CD4-positive, alpha-beta memory T cell (primary cell): ENCODE measurements at regions not wholly inside any gene's neighbourhood (a gene's known extent, or its start where the extent isn't known, plus 50 kb on each side); places are given as distances from the start of the nearest gene placed in this dataset.

Experiments used
- CTCF ChIA-PET: fragments of 350-600 bp; sonication (Branson Sonifier 250); formaldehyde crosslinking; loops from one replicate; lab custom pipeline; 2021; ENCODE audit warnings: inconsistent platforms; ENCODE audit not compliant: partially characterized antibody; lab: Charles Lee
- POLR2A ChIA-PET: fragments of 350-600 bp; sonication (Branson Sonifier 250); formaldehyde crosslinking; loops from one replicate; lab custom pipeline; 2021; ENCODE audit not compliant: partially characterized antibody; lab: Charles Lee
- DNase-seq, 5 donors: peaks; one replicate each; pipeline versions ENCODE4 v3.0.0 to v3.0.0-alpha.2; 2020 to 2022; ENCODE audit warnings: mixed read lengths in 1 of 5
- H3K27ac ChIP-seq: one replicate; pipeline ENCODE4 v1.7.0; 2013; ENCODE audit warnings: low read depth, low read length
- H3K27me3 ChIP-seq: 2 replicates; pipeline ENCODE4 v1.7.0; 2013; ENCODE audit warnings: mild to moderate bottlenecking, low read length, moderate library complexity; ENCODE audit not compliant: insufficient read depth
- H3K36me3 ChIP-seq: 2 replicates; pipeline ENCODE4 v1.7.0; 2013; ENCODE audit warnings: mild to moderate bottlenecking, low read length, moderate library complexity; ENCODE audit not compliant: insufficient read depth
- H3K4me1 ChIP-seq: 2 replicates; pipeline ENCODE4 v1.7.0; 2013; ENCODE audit warnings: mild to moderate bottlenecking, low read length, moderate library complexity; ENCODE audit not compliant: insufficient read depth
- H3K4me3 ChIP-seq, 2 donors: one replicate each; pipeline ENCODE4 v1.7.0; 2013; ENCODE audit warnings: low read length in 2 of 2, mild to moderate bottlenecking in 1 of 2
- H3K9me3 ChIP-seq, 2 donors: one replicate each; pipeline ENCODE4 v1.7.0; 2013; ENCODE audit warnings: low read length in 2 of 2, control low read depth in 1 of 2; ENCODE audit not compliant: control insufficient read depth in 1 of 2
- H3K27ac Mint-ChIP-seq, 7 donors: one replicate each; pipeline ENCODE4 v1.8.0; 2020 to 2021; ENCODE audit warnings: mixed read lengths in 7 of 7, mild to moderate bottlenecking in 6 of 7, inconsistent platforms in 3 of 7, moderate library complexity in 3 of 7
- H3K27me3 Mint-ChIP-seq, 2 donors: one replicate each; pipeline ENCODE4 v1.8.0; 2020 to 2021; ENCODE audit warnings: mixed read lengths in 2 of 2
- H3K36me3 Mint-ChIP-seq, 2 donors: one replicate each; pipeline ENCODE4 v1.8.0; 2020 to 2021; ENCODE audit warnings: mixed read lengths in 2 of 2, inconsistent platforms in 1 of 2, mild to moderate bottlenecking in 1 of 2
- H3K4me1 Mint-ChIP-seq, 4 donors: one replicate each; pipeline ENCODE4 v1.8.0; 2020 to 2021; ENCODE audit warnings: mixed read lengths in 4 of 4, mild to moderate bottlenecking in 1 of 4
- H3K4me3 Mint-ChIP-seq, 8 donors: one replicate each; pipeline ENCODE4 v1.8.0; 2020 to 2021; ENCODE audit warnings: mixed read lengths in 8 of 8, mild to moderate bottlenecking in 7 of 8, moderate library complexity in 6 of 8, inconsistent platforms in 3 of 8
- H3K9me3 Mint-ChIP-seq, 8 donors: one replicate each; pipeline ENCODE4 v1.8.0; 2020 to 2021; ENCODE audit warnings: mixed read lengths in 8 of 8, mild to moderate bottlenecking in 5 of 8, inconsistent platforms in 3 of 8, moderate library complexity in 1 of 8
- intact Hi-C: fragments of 100-400 bp; cut with micrococcal nuclease; formaldehyde crosslinking; loops from one replicate; pipeline ENCODE4 v1.15.1; 2023

GRCh38 chr12:113726254-113726819 is 239.8 kb downstream of the RBM19 start:
- CTCF ChIA-PET, result no interaction called here
- H3K27me3 Mint-ChIP-seq, result peaks cover 7 to 8% of the 10 kb centered on the region in 2 donors

DNA sequence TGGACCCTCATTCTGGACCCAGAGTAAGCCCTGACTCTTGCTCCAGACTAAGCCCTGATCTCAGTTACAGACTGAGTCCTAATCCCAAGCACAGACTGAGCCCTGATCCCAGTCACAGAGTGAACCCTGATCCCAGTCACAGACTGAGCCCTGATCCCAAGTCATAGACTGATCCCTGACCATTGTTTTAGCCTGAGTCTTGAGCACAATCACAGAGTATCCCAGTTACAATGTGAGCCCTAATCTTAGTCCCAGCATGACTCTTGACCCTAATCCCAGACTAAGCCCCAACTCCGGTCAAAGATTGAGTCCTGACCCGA is 240.6 kb downstream of the RBM19 start:
- Mint-ChIP-seq H3K27me3 (peaks cover 7 to 8% of the 10 kb centered on the region in 2 donors), H3K9me3 (peaks cover 0 to 6% (median 2%) of the 10 kb centered on the region in 8 donors), H3K36me3 (no peaks in the 10 kb centered on the region), H3K4me1 (no peaks in the 10 kb centered on the region), H3K4me3 (no peak overlapping the region), H3K27ac (no peak overlapping the region)
- Histone ChIP-seq H3K4me1 (no peaks in the 10 kb centered on the region), H3K4me3 (no peak overlapping the region), H3K9me3 (no peaks in the 10 kb centered on the region), H3K27me3 (no peaks in the 10 kb centered on the region), H3K36me3 (no peaks in the 10 kb centered on the region), H3K27ac (no peak overlapping the region)
- intact Hi-C loops, result no loop called here
- ChIA-PET CTCF (no interaction called here), POLR2A (no interaction called here)
- no peak for DNase-seq

More at GRCh38 chr12:113726254-113726819, 239.8 kb downstream of the RBM19 start:
- no peak overlapping the region for H3K27ac Mint-ChIP-seq
- DNase-seq, result no peak
- H3K27me3 ChIP-seq, result no peaks in the 10 kb centered on the region
- no peaks in the 10 kb centered on the region for H3K4me1 Mint-ChIP-seq
- no peak overlapping the region for H3K4me3 ChIP-seq
- no peaks in the 10 kb centered on the region for H3K36me3 Mint-ChIP-seq
- H3K9me3 ChIP-seq, result no peaks in the 10 kb centered on the region
- H3K4me3 Mint-ChIP-seq, result no peak overlapping the region
- peaks cover 0 to 6% (median 2%) of the 10 kb centered on the region in 8 donors for H3K9me3 Mint-ChIP-seq
- no peaks in the 10 kb centered on the region for H3K4me1 ChIP-seq
- H3K27ac ChIP-seq, result no peak overlapping the region
- intact Hi-C loops, result no loop called here
- POLR2A ChIA-PET, result no interaction called here
- H3K36me3 ChIP-seq, result no peaks in the 10 kb centered on the region

GRCh38 chr12:113724794-113725556 is 241.2 kb downstream of the RBM19 start:
- no peak overlapping the region for H3K4me3 Mint-ChIP-seq
- no peaks in the 10 kb centered on the region for H3K4me1 ChIP-seq
- intact Hi-C loops, result no loop called here
- no peaks in the 10 kb centered on the region for H3K9me3 ChIP-seq
- no peaks in the 10 kb centered on the region for H3K36me3 ChIP-seq
- no peak overlapping the region for H3K27ac ChIP-seq
- H3K4me1 Mint-ChIP-seq, result no peaks in the 10 kb centered on the region
- no peaks in the 10 kb centered on the region for H3K36me3 Mint-ChIP-seq
- H3K27ac Mint-ChIP-seq, result no peak overlapping the region
- ChIA-PET CTCF (no interaction called here), POLR2A (no interaction called here)
- H3K27me3 Mint-ChIP-seq, result peaks cover 3 to 5% of the 10 kb centered on the region in 2 donors
- H3K9me3 Mint-ChIP-seq, result peaks cover 0 to 6% (median 2%) of the 10 kb centered on the region in 8 donors
- no peak for DNase-seq
- no peaks in the 10 kb centered on the region for H3K27me3 ChIP-seq
- no peak overlapping the region for H3K4me3 ChIP-seq

DNA sequence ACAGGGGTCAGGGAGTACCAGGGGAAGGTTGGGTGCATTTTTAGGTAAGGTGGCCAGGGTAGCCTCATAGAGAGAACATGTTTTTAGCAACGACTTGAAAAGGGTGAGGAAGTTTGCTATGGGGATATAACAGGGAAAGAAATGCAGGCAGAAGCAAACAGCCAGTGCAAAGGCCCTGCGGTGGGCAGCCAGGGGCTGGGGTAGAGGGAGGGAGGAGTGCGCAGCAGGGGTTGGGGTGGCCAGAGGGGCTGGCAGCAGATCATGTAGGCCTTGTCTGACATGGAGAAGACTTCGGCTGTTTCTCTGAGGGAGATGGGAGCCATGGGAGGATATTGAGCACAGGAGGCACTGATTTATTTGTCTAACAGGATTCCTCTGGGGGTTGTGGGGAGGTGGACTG is 242.5 kb downstream of the RBM19 start:
- Mint-ChIP-seq H3K4me3 (no peak overlapping the region), H3K27ac (no peak overlapping the region), H3K9me3 (peaks cover 0 to 6% (median 1%) of the 10 kb centered on the region in 8 donors), H3K4me1 (no peaks in the 10 kb centered on the region), H3K27me3 (peaks cover 0 to 5% of the 10 kb centered on the region in 2 donors), H3K36me3 (no peaks in the 10 kb centered on the region)
- Histone ChIP-seq H3K27me3 (no peaks in the 10 kb centered on the region), H3K9me3 (no peaks in the 10 kb centered on the region), H3K4me1 (no peaks in the 10 kb centered on the region), H3K4me3 (no peak overlapping the region), H3K36me3 (no peaks in the 10 kb centered on the region), H3K27ac (no peak overlapping the region)
- intact Hi-C loops, result no loop called here
- no peak for DNase-seq
- ChIA-PET POLR2A (no interaction called here), CTCF (no interaction called here)

DNA sequence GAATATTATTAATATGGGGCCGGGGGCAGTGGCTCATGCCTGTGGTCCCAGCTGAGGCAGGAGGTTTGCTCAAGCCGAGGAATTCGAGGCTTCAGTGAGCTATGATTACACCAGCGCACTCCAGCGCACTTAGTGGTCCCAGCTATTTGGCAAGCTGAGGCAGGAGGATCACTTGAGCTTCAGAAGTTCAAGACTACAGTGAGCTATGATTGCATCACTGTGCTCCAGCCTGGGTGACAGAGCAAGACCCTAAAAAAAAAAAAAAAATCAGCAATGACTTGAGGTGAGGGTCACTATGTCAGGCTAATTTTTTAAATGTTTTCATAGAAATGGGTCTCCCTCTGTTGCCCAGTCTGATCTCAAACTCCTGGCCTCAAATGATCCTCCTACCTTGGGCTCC is 243.4 kb downstream of the RBM19 start:
- ChIA-PET POLR2A (no interaction called here), CTCF (no interaction called here)
- Histone ChIP-seq H3K9me3 (no peaks in the 10 kb centered on the region), H3K27ac (no peak overlapping the region), H3K4me1 (no peaks in the 10 kb centered on the region), H3K27me3 (no peaks in the 10 kb centered on the region), H3K36me3 (no peaks in the 10 kb centered on the region), H3K4me3 (no peak overlapping the region)
- Mint-ChIP-seq H3K27ac (no peak overlapping the region), H3K36me3 (no peaks in the 10 kb centered on the region), H3K9me3 (peaks cover 0 to 6% (median 1%) of the 10 kb centered on the region in 8 donors), H3K4me1 (no peaks in the 10 kb centered on the region), H3K27me3 (peaks cover 0 to 5% of the 10 kb centered on the region in 2 donors), H3K4me3 (no peak overlapping the region)
- intact Hi-C loops, result no loop called here
- no peak for DNase-seq

DNA sequence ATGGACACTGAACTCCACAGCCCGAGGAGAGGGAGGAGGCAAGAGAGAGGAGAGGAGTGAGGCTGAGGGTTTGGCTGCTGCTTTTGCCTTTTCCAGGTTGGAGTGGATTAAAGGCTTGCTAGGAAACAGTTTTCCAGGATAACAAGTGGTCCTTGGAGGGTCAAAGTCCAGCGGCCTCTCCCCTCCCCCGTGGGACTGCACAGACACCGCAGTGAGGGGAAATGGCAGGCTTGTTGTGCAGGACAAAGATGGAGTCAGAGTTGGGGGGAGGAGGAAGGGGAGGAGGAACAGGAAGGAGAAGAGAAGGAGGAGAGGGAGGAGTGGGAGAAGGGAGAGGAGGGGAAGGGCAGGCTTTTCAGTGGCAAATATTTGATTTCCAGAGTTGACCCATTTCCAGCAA is 245.5 kb downstream of the RBM19 start:
- POLR2A ChIA-PET, result no interaction called here
- no peak overlapping the region for H3K27ac Mint-ChIP-seq

DNA sequence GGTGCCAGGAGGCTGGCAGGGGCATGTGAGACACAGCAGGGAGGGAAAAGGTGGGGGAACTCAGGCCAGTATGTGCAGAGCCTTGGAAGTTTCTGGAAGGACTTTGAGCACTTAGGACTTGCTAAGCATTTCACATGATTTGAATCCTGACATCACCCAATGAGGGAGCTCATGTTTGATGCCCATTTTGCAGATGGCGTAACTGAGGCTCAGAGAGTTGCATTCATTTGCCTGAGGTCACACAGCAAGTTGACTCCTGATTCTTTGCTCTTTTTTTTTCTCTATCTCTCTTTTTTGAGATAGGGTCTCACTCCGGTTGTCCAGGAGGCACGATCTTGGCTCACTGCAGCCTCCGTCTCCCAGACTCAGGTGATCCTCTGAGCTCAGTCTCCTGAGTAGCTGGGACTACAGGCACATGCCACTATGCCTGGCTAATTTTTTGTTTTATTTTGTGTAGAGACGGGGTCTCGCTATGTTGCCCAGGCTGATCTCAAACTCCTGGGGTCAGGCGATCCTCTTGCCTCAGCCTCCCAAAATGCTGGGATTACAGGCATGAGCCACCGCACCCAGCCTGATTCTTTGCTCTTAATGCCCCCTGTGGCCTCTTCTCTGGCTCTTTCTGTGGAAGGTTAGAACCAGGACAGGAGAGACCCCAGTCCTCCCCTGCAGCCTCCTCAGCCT is 246.1 kb downstream of the RBM19 start:
- H3K9me3 Mint-ChIP-seq, result peaks cover 0 to 3% (median 0%) of the 10 kb centered on the region in 8 donors
- ChIA-PET POLR2A (no interaction called here), CTCF (interaction anchor here (1.6 kb wide), 1 partner anchor 15 kb away, joined by 5 read pairs; no protein-coding TSS in a partner anchor)
- Histone ChIP-seq H3K27ac (no peak overlapping the region), H3K4me1 (no peaks in the 10 kb centered on the region), H3K36me3 (no peaks in the 10 kb centered on the region), H3K9me3 (no peaks in the 10 kb centered on the region), H3K27me3 (no peaks in the 10 kb centered on the region), H3K4me3 (no peak overlapping the region)
- no peaks in the 10 kb centered on the region for H3K36me3 Mint-ChIP-seq
- no peak overlapping the region for H3K4me3 Mint-ChIP-seq
- no peaks in the 10 kb centered on the region for H3K4me1 Mint-ChIP-seq
- H3K27ac Mint-ChIP-seq, result no peak overlapping the region
- no peak for DNase-seq
- intact Hi-C loops, result no loop called here
- peaks cover 0 to 5% of the 10 kb centered on the region in 2 donors for H3K27me3 Mint-ChIP-seq

More for the DNA sequence above, 245.5 kb downstream of the RBM19 start:
- peaks cover 0 to 3% (median 0%) of the 10 kb centered on the region in 8 donors for H3K9me3 Mint-ChIP-seq
- Histone ChIP-seq H3K4me3 (no peak overlapping the region), H3K27ac (no peak overlapping the region), H3K4me1 (no peaks in the 10 kb centered on the region), H3K9me3 (no peaks in the 10 kb centered on the region), H3K27me3 (no peaks in the 10 kb centered on the region), H3K36me3 (no peaks in the 10 kb centered on the region)
- intact Hi-C loops, result no loop called here
- CTCF ChIA-PET, result no interaction called here
- H3K4me1 Mint-ChIP-seq, result no peaks in the 10 kb centered on the region
- H3K4me3 Mint-ChIP-seq, result peak overlapping the region in 1 of 8 donors; percentile 46
- no peaks in the 10 kb centered on the region for H3K36me3 Mint-ChIP-seq
- peaks cover 0 to 5% of the 10 kb centered on the region in 2 donors for H3K27me3 Mint-ChIP-seq
- DNase-seq, result no peak
